ENCODE measurements at regions not wholly inside any gene's neighbourhood (a gene's known extent, or its start where the extent isn't known, plus 50 kb on each side); places are given as distances from the start of the nearest gene placed in this dataset.

DNA sequence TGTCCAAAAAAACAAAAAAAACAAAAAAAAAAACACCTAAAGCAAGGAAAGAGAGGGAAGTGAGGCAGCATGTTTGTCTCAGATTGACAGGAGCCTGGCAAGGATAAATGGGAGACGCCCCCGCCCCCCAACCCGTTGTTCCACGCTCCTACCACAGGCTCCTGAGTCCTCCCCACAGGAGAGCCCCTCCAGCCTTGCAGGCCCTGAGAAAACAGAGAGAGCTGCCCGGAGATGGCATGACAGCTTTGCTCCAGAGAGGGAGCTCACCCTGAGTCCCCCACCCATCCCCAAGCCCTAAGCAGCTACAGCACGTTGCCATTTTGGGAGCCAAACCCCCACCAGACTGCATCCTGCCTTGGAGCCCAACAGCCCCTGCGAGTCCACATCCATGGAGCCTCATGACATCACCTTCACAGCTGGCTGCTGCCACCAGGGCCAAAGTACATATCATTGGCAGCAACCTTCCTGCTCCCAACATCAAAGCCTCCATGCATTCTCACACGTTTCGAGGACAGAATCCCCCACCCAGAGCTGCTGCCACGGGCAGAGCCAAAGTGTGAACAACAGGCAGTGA lies 1283.3 kb downstream of the TYW1 start:
- H3K4me3 Mint-ChIP-seq: no peak overlapping the region
- H3K27ac Mint-ChIP-seq: no peak overlapping the region

GRCh38 chr7:68280931-68281330 lies 1284.3 kb downstream of the TYW1 start:
- intact Hi-C loops (cut with micrococcal nuclease): no loop called here
- Mint-ChIP-seq H3K27ac (no peak overlapping the region), H3K9me3 (peaks cover 11% of the 10 kb centered on the region), H3K27me3 (ENCODE audit: low read depth) (no peaks in the 10 kb centered on the region), H3K4me3 (no peak overlapping the region), H3K36me3 (ENCODE audit: low read depth) (peaks cover 2% of the 10 kb centered on the region), H3K4me1 (ENCODE audit: low read depth) (no peaks in the 10 kb centered on the region)
- CTCF ChIA-PET: no interaction called here
- DNase-seq: no peak

More for the DNA sequence above, 1283.3 kb downstream of the TYW1 start:
- intact Hi-C loops (cut with micrococcal nuclease): no loop called here
- peaks cover 11% of the 10 kb centered on the region for H3K9me3 Mint-ChIP-seq
- CTCF ChIA-PET: no interaction called here
- H3K27me3 Mint-ChIP-seq (ENCODE audit: low read depth): no peaks in the 10 kb centered on the region
- H3K4me1 Mint-ChIP-seq (ENCODE audit: low read depth): no peaks in the 10 kb centered on the region
- peaks cover 2% of the 10 kb centered on the region for H3K36me3 Mint-ChIP-seq (ENCODE audit: low read depth)
- DNase-seq: no peak

DNA sequence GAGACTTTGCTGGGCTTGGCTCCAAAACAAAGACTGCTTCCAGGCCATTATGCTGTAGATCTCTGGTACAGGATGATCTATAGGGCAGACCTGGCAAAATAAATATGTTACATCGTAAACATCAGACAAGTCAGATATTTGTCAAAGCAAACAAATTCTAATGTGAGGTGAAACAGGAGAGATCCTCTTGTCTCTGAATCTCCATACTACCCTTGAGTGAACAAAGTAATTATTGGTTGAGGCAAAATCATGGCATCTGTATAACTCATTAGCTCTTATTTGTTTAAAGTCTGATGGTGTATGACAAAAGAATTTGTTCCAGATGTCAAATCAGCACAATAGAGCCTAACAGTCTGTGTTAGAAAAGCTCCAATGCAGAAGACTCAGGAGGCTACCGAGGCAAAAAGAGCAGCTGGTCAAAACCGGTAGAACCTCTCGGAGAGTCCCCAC lies 1291.5 kb downstream of the TYW1 start:
- intact Hi-C loops (cut with micrococcal nuclease): no loop called here
- H3K4me3 Mint-ChIP-seq: no peak overlapping the region
- no peak for DNase-seq
- H3K27ac Mint-ChIP-seq: no peak overlapping the region
- no peaks in the 10 kb centered on the region for H3K36me3 Mint-ChIP-seq (ENCODE audit: low read depth)
- no peaks in the 10 kb centered on the region for H3K27me3 Mint-ChIP-seq (ENCODE audit: low read depth)
- H3K9me3 Mint-ChIP-seq: peaks cover 21% of the 10 kb centered on the region
- no peaks in the 10 kb centered on the region for H3K4me1 Mint-ChIP-seq (ENCODE audit: low read depth)
- CTCF ChIA-PET: no interaction called here

GRCh38 chr7:68291710-68292109 lies 1295.1 kb downstream of the TYW1 start:
- H3K27ac Mint-ChIP-seq: no peak overlapping the region
- H3K9me3 Mint-ChIP-seq: peaks cover 24% of the 10 kb centered on the region
- no peak overlapping the region for H3K4me3 Mint-ChIP-seq
- H3K27me3 Mint-ChIP-seq (ENCODE audit: low read depth): no peaks in the 10 kb centered on the region
- no peak for DNase-seq
- CTCF ChIA-PET: no interaction called here
- intact Hi-C loops (cut with micrococcal nuclease): no loop called here
- H3K4me1 Mint-ChIP-seq (ENCODE audit: low read depth): no peaks in the 10 kb centered on the region
- H3K36me3 Mint-ChIP-seq (ENCODE audit: low read depth): no peaks in the 10 kb centered on the region

DNA sequence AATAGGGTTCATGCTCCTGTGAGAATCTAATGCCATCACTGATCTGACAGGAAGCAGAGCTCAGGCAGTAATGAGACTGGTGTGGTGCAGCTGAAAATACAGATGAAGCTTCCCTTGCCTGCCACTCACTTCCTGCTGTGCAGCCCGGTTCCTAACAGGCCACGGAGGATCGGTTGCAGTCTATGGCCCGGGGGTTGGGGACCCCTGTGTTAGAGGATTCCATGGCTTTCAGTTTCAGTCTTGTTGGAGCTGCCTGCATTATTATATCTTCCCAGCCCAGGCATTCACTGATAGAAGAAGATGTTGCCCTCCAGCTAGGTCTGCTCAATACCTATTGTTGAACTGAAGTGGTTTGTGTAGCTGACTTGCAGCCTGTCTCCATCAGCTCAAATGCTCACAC lies 1298.8 kb downstream of the TYW1 start:
- Mint-ChIP-seq H3K27ac (no peak overlapping the region), H3K4me3 (no peak overlapping the region), H3K36me3 (ENCODE audit: low read depth) (no peaks in the 10 kb centered on the region), H3K9me3 (peaks cover 26% of the 10 kb centered on the region), H3K4me1 (ENCODE audit: low read depth) (no peaks in the 10 kb centered on the region), H3K27me3 (ENCODE audit: low read depth) (no peaks in the 10 kb centered on the region)
- no peak for DNase-seq
- intact Hi-C loops (cut with micrococcal nuclease): no loop called here
- CTCF ChIA-PET: no interaction called here

- Mint-ChIP-seq H3K36me3 (ENCODE audit: low read depth) (no peaks in the 10 kb centered on the region), H3K4me1 (ENCODE audit: low read depth) (no peaks in the 10 kb centered on the region), H3K4me3 (no peak overlapping the region), H3K27ac (no peak overlapping the region), H3K9me3 (peaks cover 12% of the 10 kb centered on the region), H3K27me3 (ENCODE audit: low read depth) (no peaks in the 10 kb centered on the region)
- CTCF ChIA-PET: interaction anchor here (0.6 kb wide), 1 partner anchor 839 kb away, joined by 3 read pairs; no protein-coding TSS in a partner anchor
- no peak for DNase-seq
- intact Hi-C loops (cut with micrococcal nuclease): no loop called here
Observed at GRCh38 chr7:68304536-68304935, 1293.7 kb upstream of the AUTS2 start.

DNA sequence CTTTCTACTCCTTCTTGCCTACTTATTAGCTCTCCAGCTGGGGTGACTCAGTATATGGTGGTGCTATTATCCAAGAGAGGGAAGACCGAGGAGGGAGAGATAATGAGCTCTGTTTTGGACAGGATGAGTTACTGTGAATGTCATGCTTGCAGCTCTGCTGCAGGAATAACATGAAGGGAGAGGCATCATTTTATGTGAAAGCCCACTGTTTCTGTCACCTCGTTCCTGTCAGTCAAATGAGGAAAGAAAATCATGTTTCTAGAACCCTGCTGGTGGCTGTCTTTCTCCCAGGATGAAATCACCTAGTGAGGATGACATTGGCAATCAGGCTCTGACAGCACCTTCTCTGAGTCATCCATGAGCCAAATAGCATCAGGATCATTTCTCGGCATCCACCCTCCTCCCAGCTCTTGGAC lies 1291.6 kb upstream of the AUTS2 start:
- H3K9me3 Mint-ChIP-seq: peaks cover 8% of the 10 kb centered on the region

DNA sequence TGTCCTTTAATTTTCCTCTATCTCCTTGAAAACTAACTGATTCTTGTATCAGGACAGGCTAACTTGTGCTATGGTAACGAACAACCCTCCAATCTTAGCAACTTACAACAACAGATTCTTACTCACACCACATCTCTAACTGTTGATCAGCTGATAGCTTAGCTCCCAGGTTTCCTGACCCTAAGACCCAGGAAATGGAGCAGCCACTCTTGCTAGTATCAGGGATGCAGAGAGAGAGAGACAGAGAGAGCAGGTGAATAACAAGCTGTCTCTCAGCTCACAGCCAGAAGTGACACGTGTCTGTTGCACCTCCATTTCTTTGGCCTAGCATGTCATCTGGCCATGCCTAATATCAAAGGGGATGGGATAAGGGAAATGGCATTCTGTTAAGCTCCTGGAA lies 1289.0 kb upstream of the AUTS2 start:
- intact Hi-C loops (cut with micrococcal nuclease): no loop called here
- Mint-ChIP-seq H3K4me3 (no peak overlapping the region), H3K9me3 (peaks cover 12% of the 10 kb centered on the region), H3K4me1 (ENCODE audit: low read depth) (no peaks in the 10 kb centered on the region), H3K36me3 (ENCODE audit: low read depth) (no peaks in the 10 kb centered on the region), H3K27me3 (ENCODE audit: low read depth) (no peaks in the 10 kb centered on the region), H3K27ac (no peak overlapping the region)
- DNase-seq: no peak
- CTCF ChIA-PET: no interaction called here

More for the DNA sequence above, 1291.6 kb upstream of the AUTS2 start:
- Mint-ChIP-seq H3K27ac (no peak overlapping the region), H3K4me3 (no peak overlapping the region), H3K4me1 (ENCODE audit: low read depth) (no peaks in the 10 kb centered on the region), H3K27me3 (ENCODE audit: low read depth) (no peaks in the 10 kb centered on the region), H3K36me3 (ENCODE audit: low read depth) (no peaks in the 10 kb centered on the region)
- CTCF ChIA-PET: no interaction called here
- DNase-seq: no peak
- intact Hi-C loops (cut with micrococcal nuclease): no loop called here

DNA sequence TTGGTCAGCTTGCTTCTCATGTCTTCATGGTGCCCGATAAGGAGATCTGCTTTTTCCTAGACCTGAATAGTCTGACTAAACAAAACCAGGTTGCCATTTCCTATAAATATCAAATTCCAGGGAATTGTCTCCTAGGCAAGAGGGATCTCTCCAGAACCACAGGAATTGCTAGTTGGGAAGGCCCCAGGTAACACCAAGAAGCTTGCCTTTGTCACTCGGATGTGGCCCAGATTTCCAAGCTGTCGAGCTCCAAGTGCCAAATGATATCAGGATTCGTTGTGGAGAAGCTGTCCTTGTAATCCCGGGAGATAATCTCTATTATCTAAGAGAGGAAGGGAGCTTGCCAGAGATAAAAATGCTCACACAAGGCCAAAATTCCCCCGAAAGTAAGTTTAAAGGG lies 1288.5 kb upstream of the AUTS2 start:
- Mint-ChIP-seq H3K36me3 (ENCODE audit: low read depth) (no peaks in the 10 kb centered on the region), H3K27ac (no peak overlapping the region), H3K27me3 (ENCODE audit: low read depth) (no peaks in the 10 kb centered on the region), H3K4me1 (ENCODE audit: low read depth) (no peaks in the 10 kb centered on the region), H3K9me3 (peaks cover 12% of the 10 kb centered on the region), H3K4me3 (no peak overlapping the region)
- CTCF ChIA-PET: no interaction called here
- DNase-seq: no peak
- intact Hi-C loops (cut with micrococcal nuclease): no loop called here

DNA sequence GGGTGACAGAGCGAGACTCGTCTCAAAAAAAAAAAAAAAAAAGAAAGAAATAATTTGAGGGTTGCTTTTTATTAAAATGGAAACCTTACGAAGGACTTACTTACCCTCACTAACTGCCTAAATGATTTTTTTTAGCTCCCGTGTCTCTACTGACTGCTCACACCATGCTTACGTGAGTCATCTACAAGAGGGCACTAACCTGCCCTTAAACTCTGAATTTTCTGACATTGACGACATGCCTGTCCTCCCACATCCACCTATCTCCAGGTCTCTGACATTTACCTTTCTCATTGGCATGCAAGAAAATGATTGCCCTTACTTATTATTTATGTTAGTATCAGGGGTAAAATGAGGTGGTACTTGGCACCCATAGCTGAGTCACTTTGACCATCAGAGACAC lies 1286.3 kb upstream of the AUTS2 start:
- CTCF ChIA-PET: no interaction called here
- no peak overlapping the region for H3K27ac Mint-ChIP-seq
- H3K4me1 Mint-ChIP-seq (ENCODE audit: low read depth): no peaks in the 10 kb centered on the region
- peaks cover 11% of the 10 kb centered on the region for H3K9me3 Mint-ChIP-seq
- H3K4me3 Mint-ChIP-seq: no peak overlapping the region
- peaks cover 1% of the 10 kb centered on the region for H3K36me3 Mint-ChIP-seq (ENCODE audit: low read depth)
- H3K27me3 Mint-ChIP-seq (ENCODE audit: low read depth): no peaks in the 10 kb centered on the region
- intact Hi-C loops (cut with micrococcal nuclease): no loop called here
- DNase-seq: no peak

- H3K9me3 Mint-ChIP-seq: peaks cover 12% of the 10 kb centered on the region
- no peak overlapping the region for H3K27ac Mint-ChIP-seq
- DNase-seq: no peak
- CTCF ChIA-PET: no interaction called here
- H3K36me3 Mint-ChIP-seq (ENCODE audit: low read depth): peaks cover 1% of the 10 kb centered on the region
- no peak overlapping the region for H3K4me3 Mint-ChIP-seq
- no peaks in the 10 kb centered on the region for H3K4me1 Mint-ChIP-seq (ENCODE audit: low read depth)
- no peaks in the 10 kb centered on the region for H3K27me3 Mint-ChIP-seq (ENCODE audit: low read depth)
- intact Hi-C loops (cut with micrococcal nuclease): no loop called here
Observed at GRCh38 chr7:68313806-68314205, 1284.5 kb upstream of the AUTS2 start.

DNA sequence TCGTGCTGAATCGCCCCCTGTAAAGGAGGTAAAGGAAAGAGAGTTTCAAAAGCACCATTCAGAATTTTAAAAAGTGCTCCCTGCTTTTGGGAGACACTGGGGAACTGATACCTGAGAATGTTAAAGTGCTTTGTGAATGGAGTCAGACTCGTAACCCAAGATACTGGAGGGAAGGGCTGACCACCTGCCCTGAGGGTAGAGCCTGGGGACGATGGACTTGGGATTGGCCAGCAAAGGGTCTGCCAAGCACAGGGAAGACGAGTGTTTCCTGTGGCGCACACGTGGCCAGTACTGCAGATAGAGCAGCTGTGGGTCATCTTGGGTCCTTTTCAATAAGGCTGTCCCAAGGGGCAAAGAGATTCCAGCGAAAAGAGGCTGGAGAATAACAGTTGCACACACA lies 1284.1 kb upstream of the AUTS2 start:
- no peak overlapping the region for H3K27ac Mint-ChIP-seq
- no peak overlapping the region for H3K4me3 Mint-ChIP-seq
- CTCF ChIA-PET: no interaction called here
- no peak for DNase-seq
- H3K36me3 Mint-ChIP-seq (ENCODE audit: low read depth): peaks cover 1% of the 10 kb centered on the region
- no peaks in the 10 kb centered on the region for H3K27me3 Mint-ChIP-seq (ENCODE audit: low read depth)
- H3K4me1 Mint-ChIP-seq (ENCODE audit: low read depth): no peaks in the 10 kb centered on the region
- peaks cover 11% of the 10 kb centered on the region for H3K9me3 Mint-ChIP-seq
- intact Hi-C loops (cut with micrococcal nuclease): no loop called here

- Mint-ChIP-seq H3K4me3 (no peak overlapping the region), H3K36me3 (ENCODE audit: low read depth) (peaks cover 1% of the 10 kb centered on the region), H3K27ac (no peak overlapping the region), H3K4me1 (ENCODE audit: low read depth) (no peaks in the 10 kb centered on the region), H3K9me3 (peaks cover 8% of the 10 kb centered on the region), H3K27me3 (ENCODE audit: low read depth) (no peaks in the 10 kb centered on the region)
- CTCF ChIA-PET: no interaction called here
- DNase-seq: no peak
- intact Hi-C loops (cut with micrococcal nuclease): no loop called here
Observed at GRCh38 chr7:68317476-68317875, 1280.8 kb upstream of the AUTS2 start.

DNA sequence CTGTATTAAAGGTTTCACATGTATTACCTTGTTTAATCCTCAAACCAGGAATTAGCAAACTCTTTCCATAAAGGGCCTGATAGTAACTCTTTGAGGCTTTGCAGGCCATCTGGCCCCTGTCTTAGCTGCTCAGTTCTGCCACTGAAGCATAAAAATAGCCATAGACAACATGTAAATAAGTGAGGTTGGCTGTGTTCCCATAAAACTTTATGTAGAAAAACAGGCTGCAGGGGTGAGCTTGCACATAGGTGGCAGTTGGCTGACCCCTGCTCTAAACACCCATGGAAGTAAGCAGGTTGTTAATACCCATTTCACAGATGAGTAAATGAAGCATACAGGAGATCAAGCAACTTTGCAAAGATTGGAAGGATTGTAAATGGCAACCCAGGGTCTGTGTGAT lies 1279.2 kb upstream of the AUTS2 start:
- H3K27ac Mint-ChIP-seq: no peak overlapping the region
- H3K27me3 Mint-ChIP-seq (ENCODE audit: low read depth): no peaks in the 10 kb centered on the region
- H3K36me3 Mint-ChIP-seq (ENCODE audit: low read depth): peaks cover 1% of the 10 kb centered on the region
- CTCF ChIA-PET: no interaction called here
- no peaks in the 10 kb centered on the region for H3K4me1 Mint-ChIP-seq (ENCODE audit: low read depth)
- peaks cover 6% of the 10 kb centered on the region for H3K9me3 Mint-ChIP-seq
- no peak overlapping the region for H3K4me3 Mint-ChIP-seq
- intact Hi-C loops (cut with micrococcal nuclease): no loop called here
- no peak for DNase-seq

Data from activated naive CD4-positive, alpha-beta T cell treated with anti-CD3 and anti-CD28 coated beads for 36 hours (primary cell).